SHP77 treated with DMSO at 0.1 percent for 48 hours (cell line): ENCODE measurements at regions not wholly inside any gene's neighbourhood (a gene's known extent, or its start where the extent isn't known, plus 50 kb on each side); places are given as distances from the start of the nearest gene placed in this dataset.
"Not testable (repeated sequence)": the region's sequence is repeated elsewhere in the genome, so short reads cannot be mapped to it uniquely, and the experiment has no call there.

ENCODE experiments used
- DNase-seq: peaks from one replicate; lab custom pipeline; 2025; lab: John Stamatoyannopoulos, UW

- no peak for DNase-seq
These were observed 177.9 kb downstream of the GALC start for GRCh38 chr14:87815121-87815520.

- no peak for DNase-seq
These were observed 179.3 kb downstream of the GALC start for GRCh38 chr14:87813686-87814085.

GRCh38 chr14:87813211-87813610 is 179.8 kb downstream of the GALC start:
- no peak for DNase-seq

GRCh38 chr14:87811246-87811645 is 181.7 kb downstream of the GALC start:
- no peak for DNase-seq

GRCh38 chr14:87810711-87811110 is 182.3 kb downstream of the GALC start:
- no peak for DNase-seq

GRCh38 chr14:87809261-87809660 is 183.7 kb downstream of the GALC start:
- DNase-seq: no peak

- no peak for DNase-seq
These were observed 187.7 kb downstream of the GALC start for GRCh38 chr14:87805315-87805723.

GRCh38 chr14:87800216-87800615 is 192.8 kb downstream of the GALC start:
- DNase-seq: no peak

GRCh38 chr14:87799400-87799799 is 193.6 kb downstream of the GALC start:
- no peak for DNase-seq

GRCh38 chr14:87797001-87797400 is 196.0 kb downstream of the GALC start:
- no peak for DNase-seq

GRCh38 chr14:87794561-87794960 is 198.4 kb downstream of the GALC start:
- DNase-seq: no peak

GRCh38 chr14:87785897-87786296 is 207.1 kb downstream of the GALC start:
- DNase-seq: no peak

GRCh38 chr14:87784386-87784785 is 208.6 kb downstream of the GALC start:
- no peak for DNase-seq

- no peak for DNase-seq
These were observed 209.9 kb downstream of the GALC start for GRCh38 chr14:87783071-87783470.

- no peak for DNase-seq
These were observed 220.1 kb downstream of the GALC start for GRCh38 chr14:87772854-87773253.

- DNase-seq: no peak
These were observed 225.4 kb downstream of the GALC start for GRCh38 chr14:87767567-87767901.

GRCh38 chr14:87758876-87759275 is 234.1 kb downstream of the GALC start:
- DNase-seq: no peak

- DNase-seq: no peak
These were observed 236.3 kb downstream of the GALC start for GRCh38 chr14:87756661-87757060.

GRCh38 chr14:87754520-87755223 is 238.3 kb downstream of the GALC start:
- DNase-seq: no peak

GRCh38 chr14:87748558-87748957 is 244.4 kb downstream of the GALC start:
- no peak for DNase-seq

GRCh38 chr14:87745507-87746118 is 247.4 kb downstream of the GALC start:
- DNase-seq: no peak

- not testable (repeated sequence) for DNase-seq
These were observed 258.2 kb downstream of the GALC start for GRCh38 chr14:87734577-87735360.

GRCh38 chr14:87733115-87733514 is 259.9 kb downstream of the GALC start:
- DNase-seq: not testable (repeated sequence)
